GM19043 (cell line): ENCODE measurements at regions not wholly inside any gene's neighbourhood (a gene's known extent, or its start where the extent isn't known, plus 50 kb on each side); places are given as distances from the start of the nearest gene placed in this dataset.

Source experiments
- ATAC-seq: cut with Tn5 transposase; IDR thresholded peaks from one replicate; pipeline ENCODE4 v1.9.1; 2021; ENCODE audit warnings: low read depth; ENCODE audit not compliant: unreplicated experiment

DNA sequence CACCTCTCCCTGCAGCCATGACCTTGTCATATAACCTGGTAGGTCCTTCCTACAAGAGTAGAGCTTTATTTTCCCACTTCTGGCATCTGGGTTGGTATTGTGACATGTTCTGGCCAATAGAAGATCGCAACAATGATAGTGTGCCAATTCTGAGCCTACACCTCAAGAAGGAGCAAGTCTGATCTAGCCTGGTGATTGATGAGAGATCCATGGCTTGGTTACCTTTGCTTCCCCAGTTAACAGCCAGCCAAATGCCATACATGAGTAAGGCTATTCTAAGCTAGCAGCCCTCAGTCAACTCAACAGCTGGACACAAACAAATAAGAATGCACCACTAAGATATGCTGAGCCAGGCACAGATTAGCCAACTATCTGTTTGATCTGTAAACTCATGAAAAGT lies 226.7 kb downstream of the LMO4 start:
- ATAC-seq: no peak

DNA sequence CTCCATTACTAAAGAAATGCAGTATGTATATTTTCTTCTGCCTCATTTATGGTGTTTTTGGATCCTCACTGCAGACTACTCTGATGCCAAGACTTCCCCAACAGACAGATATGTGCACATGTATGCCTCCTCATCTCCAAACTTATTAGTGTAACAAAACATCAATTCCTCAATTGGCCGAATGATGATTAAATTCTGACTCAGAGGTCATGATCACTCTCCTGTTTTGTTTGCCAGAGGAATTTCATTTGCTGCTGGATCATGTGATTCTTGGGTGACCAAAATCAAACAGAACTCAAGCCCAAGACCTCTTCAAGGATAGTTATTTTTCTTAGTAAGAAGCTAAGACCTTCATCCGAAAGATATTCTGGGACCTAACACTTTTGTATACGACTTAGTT lies 227.6 kb downstream of the LMO4 start:
- ATAC-seq: no peak

DNA sequence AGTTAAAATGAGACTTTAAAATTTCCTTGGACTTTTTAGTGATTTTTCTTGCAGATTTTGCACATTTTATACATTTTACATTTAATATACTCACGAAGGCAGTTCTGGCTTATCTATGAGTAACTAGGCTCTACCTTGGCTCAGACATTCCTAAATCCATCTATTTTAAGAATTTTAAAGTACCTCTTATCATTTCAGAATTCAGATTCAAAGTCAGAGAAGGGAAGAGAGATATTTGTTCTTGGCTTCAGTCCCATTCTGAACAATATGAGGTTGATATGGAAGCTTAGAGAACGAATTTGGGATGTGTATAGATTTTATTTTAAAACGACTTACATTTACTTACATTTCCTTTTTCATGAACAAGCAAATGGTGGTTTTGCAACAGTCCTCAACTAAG lies 230.2 kb downstream of the LMO4 start:
- ATAC-seq: no peak

DNA sequence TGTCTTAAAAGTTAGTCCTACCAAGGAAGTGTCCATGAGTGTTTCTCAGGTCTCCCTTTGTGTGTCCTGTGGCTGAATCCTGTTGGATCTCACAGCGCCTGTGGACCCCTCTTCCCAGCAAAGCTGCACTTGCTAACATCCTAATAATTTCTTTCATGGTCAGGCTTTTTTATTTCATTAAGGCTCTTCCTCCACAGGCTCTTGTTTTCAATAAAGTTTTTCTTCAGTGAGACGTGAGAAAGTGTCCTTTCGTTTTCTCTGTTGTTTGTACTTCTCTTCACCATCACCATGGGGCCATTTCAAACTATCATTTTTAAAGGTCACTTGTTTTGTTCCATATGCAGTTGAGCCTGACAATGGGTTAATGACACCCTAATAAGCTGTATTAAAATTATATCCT lies 231.5 kb downstream of the LMO4 start:
- ATAC-seq: no peak

DNA sequence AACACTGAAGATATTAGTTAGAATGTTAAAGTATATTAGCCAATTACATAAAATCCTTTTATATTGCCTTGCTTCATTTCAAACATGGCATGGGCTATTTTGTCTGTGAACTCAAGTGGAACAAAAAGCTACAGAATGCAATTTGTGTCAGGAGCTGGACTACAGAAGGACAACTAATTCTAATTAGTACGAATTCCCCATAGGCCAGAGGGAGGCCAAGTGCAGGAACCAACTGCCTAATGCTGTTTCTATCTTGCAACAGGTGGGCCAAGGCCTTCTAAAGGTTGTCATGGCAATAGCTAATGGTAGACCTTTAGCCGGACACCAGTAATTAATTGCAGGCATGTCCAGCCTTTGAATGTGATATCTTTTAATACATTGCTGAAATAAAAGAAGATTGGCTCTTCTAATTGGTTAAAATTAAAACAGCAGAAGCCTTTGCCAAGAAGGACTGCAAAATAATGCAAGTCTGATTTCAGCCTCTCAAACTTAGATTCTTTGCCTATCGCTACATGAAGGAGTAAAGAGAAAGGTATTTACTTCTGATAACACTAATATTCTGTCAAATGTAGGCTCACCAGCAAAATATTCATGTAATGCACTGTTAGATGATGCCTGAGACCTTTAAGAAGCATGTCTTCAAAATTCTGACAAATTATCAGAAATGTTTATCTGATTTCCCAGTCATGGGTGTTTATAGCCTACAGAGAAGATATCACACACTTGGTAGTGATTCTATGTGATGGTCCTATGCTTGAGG lies 232.1 kb downstream of the LMO4 start:
- no peak for ATAC-seq

DNA sequence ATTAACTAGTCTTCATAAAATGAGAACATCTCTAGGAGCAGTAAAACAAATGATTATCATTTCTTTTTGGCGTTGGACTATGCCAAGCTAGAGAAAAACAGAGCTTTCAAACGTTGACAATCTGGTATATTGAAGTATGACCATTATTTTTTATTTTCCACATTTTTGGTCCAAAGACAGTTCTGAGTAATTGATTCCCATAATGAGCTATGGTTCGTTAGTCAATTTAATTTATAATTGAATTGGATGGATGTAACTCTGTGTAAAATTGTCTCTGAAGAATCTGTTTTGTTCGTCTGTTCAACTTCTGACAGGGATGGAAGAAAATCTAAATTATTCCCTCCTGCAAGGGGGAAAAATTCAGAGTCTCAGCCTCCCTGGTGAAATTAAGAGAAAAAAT lies 234.5 kb downstream of the LMO4 start:
- no peak for ATAC-seq

DNA sequence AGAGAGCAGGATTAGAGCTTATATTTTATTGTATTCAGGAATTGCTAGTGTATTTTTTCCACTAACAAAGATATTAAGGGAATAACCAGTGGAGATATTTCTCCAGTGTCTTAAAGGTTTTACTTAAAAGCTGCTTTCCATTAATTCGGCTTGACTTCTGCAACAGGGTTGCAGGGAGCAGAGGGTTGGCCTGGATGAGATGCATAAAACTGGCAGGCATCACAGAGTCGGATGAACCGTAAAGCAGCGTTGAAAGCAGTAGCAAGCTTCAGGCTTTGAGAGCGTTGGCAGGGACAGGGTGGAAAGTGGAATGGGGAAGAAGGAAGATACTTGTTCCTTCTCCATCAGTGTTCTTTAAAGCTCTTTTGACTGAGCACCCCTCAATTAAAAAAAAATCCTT lies 237.2 kb downstream of the LMO4 start:
- no peak for ATAC-seq

DNA sequence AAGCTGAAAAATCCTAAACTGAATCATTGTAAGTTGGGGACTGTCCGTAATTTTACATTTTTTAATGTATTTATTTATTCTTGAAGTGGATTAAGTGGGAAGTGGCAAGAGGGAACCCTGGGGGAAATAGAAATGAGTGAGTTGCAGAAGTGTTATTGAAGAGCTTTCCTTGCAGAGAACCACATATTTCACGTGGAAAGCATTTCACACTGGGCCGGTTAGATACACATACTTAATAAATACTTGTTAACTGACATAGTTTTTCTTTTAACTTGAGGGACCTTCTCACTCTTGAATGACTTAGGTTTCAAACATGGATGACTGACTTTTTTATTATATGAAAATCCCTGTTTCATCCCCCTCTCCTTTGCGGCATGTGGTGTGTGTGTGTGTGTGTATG lies 239.3 kb downstream of the LMO4 start:
- ATAC-seq: no peak

DNA sequence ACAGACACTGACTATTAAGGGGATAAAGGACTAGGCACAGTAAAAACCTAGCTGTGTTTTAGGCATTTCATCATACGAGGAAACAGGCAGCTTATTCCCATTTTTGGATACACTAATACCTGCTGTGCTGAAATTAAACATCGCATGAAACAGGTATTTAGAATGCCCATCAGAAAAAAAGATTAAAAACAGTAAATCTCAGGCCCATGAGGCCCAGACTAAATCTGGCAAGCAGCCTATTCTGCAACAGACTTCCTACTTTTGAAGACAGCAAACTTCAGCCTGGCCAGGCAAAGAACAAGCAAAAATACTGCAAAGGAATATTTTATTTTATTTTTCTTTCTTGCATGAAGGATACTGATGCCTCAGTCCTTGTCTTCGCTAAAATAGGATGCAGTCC lies 240.2 kb downstream of the LMO4 start:
- ATAC-seq: no peak

DNA sequence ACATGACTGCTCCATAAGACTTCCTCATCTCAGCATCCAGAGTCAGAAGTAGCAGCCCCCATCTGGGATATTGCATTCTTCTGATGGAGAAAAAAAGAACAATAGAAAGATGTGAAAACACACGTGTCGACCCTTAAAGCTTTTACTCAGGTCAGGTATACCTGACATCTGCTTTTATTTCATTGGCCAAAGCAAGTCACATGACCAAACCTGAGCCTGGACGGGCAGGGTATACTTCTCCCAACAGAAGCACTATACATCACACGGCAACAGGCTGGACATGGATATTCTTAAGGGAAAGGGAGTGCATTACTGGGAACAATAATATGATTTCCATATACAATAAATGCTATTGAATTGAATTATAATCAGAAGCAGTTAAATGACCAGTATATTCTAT lies 243.3 kb downstream of the LMO4 start:
- ATAC-seq: no peak

DNA sequence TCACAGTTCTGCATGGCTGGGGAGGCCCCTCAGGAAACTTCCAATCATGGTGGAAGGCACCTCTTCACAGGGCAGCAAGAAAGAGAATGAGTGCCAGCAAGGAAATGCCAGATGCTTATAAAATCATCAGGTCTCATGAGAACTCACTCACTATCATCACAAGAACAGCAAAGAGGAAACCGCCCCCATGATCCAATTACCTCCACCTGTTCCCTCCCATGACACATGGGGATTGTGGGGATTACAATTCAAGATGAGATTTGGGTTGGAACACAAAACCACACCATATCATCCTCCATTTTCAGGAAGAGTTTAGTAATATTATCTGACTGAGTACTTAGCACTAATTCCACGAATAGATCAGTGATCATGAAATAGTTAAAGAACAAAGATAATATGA lies 244.2 kb downstream of the LMO4 start:
- no peak for ATAC-seq

DNA sequence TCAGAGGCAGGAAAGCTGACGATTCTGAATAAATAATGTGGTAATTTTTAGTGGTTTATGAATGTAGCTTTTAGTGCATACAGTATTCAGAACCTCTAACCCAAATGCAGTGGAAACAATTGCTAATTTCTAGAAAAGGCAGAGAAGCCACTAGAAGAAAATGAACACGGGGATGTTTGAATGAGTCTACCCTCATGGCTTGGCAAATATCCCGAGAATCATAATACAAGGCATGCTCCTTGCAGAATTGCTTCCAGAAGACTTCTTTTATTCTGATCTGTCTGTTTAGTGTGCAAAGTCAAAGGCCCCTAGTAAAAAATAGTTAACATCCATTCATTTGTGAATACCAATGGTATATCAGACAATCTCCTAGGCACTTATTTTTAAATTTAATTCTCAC lies 246.8 kb downstream of the LMO4 start:
- ATAC-seq: no peak

DNA sequence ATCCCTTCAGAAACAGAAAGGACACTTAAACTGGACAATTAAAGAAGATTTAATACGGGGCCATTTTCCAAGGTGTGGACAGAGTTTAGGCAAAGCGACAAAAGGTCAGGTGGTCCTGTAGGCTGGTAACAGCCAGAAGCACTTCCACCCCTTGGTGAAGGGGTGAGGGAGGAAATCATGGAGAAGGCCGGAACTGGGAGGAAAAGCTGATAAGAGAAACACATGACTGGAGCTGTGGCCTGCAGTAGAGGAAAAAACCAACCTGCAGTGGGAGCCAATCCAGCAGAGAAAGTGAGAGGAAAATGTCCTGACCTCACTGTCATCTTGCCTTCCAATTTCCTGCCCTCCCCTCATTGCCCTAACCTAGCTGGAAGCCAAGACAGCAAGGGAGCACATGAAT lies 249.8 kb downstream of the LMO4 start:
- ATAC-seq: no peak

DNA sequence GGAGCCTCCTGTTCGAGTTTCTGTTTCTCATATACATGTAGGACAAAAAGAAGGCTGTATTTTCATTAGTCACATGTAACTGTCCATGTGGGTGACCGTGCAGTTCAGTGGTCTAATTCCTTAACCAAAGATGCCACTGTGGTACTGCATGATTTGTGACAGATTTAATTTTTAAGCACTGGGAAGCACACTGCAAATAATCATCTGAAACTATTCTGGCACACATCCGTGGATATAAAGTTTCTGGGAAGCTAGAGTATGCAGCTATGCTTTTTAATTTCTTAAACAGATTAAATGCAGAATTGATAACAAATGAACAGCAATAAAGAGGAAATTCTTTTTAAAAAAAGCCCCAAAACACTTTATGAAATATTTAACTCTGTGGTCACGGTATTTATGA lies 254.8 kb downstream of the LMO4 start:
- no peak for ATAC-seq

DNA sequence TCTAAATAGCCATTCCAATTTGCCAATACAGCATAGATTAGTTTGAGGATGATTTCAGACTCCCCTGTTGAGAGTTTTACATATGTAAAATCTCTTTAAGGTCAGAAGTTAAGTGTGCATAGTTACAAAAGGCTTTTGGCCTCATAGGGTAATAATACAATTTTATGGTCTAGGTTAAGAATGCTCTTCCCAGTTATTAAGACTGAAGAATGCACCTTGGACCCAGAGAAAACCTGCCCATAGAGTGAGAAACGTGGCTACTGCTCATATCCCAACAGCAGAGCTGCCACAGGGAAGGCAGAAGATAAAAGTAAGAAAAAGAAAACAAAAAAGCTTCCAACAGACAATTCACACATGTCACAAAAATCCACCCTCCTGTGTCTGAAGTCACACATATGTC lies 255.9 kb downstream of the LMO4 start:
- ATAC-seq: no peak

DNA sequence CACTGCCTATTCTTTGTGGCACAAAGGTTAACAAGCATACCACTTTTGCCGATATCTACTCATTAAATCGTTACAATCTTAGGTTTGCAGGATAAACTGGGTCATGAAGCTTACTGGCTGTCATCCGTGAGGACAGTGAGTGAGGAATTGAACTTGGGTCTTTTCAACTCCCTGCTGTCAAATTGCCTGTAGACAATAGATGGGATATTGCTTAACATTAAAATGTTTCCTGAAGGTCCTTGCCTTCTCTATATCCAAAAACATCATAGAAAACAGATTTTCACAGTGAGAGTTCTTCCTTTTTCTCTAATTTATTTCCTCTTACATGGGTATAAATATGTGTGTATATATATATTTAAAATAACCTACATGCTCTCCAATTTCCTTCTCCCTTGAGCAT lies 257.8 kb downstream of the LMO4 start:
- no peak for ATAC-seq

DNA sequence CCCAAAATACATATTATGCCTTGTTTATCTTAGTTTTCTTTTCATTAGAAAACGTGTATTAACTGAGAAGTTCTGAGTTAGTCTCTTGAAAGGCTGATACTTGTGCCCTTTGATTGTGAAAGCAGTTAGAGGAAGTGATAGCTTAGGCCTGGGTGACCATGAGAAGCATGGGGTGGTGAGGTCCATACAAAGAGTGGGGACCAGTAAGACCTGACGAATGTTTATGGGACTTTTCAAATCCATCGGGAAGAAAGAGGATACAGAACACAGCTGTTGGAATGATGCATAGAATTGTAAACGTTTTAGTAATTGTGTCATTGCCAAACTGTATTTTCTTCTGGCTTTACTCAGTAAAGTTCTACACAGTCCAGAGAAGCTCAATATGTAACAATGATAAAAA lies 259.8 kb downstream of the LMO4 start:
- peak; percentile 56 for ATAC-seq

DNA sequence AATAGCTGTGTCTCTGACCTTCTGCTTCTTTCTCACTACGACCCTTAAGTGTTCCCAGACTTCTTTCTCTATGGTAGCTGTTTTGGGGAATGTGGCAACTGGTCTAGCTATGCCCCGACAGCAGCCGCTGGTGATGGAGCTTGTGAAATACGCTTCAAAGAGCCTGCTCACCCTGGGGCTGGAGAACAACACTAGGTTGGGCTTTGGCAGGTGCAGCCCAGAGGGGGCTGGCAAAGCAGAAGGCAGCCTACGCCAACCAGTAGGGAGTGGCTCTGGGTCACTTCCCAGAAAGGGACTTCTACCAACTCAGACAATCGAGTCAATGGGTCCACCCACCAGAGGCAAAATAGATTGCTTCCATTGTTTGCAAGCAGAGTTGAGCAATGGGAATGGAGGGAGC lies 262.8 kb downstream of the LMO4 start:
- no peak for ATAC-seq

DNA sequence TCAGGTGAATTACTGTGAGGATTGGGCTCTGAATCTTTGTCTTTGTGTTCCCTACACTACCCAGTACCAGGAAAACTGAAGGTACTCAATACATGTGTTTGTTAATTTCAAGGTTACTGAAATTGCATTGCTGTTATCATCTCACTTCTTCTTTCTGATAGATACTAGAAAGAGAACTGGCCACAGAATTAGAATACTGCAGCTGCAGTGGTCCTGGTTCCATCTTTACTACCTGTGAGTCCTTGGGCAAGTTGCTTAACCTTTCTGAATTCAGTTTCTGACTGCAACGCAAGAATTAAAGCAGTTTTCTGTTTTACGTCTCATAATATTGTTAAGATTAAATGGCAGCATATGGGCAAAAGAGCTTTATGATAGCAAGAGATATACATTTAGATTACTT lies 263.5 kb downstream of the LMO4 start:
- peak; percentile 84 for ATAC-seq

DNA sequence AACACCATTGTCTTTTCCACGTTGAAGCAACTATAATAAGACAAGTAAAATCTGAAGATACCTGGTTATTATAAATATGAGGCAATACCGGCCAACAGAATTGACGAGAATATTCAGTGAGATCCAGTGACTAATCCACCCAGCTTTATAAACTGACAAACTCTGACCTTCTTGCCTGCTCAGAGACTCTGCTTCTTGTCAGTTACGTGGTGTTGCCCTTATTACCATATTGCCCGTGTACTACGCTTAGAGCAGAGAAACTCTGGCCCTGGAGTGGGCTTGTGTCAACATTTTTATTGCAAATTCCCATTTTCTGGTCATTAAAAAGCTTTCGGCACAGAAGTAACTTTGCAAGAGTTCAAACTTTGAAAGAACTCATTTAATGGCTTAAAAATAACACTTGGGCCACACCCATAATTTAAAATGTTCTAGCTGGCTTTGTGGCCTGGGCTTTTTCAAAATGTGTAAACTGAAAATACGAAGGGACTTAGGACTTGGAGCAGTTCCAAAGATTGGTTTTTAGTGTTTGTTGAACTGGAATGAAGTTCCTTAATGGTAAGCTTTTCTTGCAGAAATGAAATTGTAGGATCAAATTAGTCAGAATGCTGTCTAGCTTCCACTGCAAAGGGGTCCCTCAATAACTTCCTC lies 266.2 kb downstream of the LMO4 start:
- ATAC-seq: no peak

DNA sequence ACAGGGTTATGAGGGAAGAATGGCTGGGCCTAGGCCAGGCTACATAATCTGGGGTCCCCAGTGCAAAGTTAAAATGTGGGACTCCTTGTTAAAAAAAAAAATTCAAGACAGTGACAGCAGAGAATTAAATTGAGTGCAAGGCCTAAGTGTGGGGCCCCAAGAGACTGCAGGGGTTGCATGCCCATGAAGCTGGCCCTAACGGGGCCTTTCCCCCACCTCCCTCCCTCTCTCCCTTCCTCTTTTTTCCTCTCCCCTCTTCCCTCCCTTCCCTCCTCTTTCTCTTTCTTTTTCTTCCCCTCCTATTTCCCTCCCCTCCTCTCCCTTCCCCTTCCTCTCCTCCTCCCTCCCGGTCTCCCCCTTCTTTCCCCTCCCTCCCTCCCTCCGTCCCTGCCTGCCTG lies 266.7 kb downstream of the LMO4 start:
- ATAC-seq: no peak

DNA sequence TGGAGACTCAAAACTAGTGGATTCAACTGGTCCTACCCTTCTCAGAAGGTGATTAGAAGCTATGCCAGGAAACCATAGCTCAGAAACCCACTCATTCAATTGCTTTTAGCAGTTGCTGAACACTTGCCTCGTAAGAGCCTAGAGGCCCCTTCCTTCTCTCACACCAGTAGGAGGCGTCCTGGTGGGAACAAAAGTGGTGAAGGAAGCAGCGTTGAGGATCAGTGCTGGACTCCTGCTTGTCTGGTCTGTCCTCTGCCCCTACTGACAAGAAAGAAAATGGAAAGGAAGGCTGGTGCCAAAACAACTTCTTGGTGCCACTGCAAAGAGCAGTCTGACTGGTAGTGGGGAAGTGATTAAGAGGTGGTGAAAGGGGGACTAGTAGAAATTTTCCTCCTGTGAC lies 269.7 kb downstream of the LMO4 start:
- no peak for ATAC-seq

DNA sequence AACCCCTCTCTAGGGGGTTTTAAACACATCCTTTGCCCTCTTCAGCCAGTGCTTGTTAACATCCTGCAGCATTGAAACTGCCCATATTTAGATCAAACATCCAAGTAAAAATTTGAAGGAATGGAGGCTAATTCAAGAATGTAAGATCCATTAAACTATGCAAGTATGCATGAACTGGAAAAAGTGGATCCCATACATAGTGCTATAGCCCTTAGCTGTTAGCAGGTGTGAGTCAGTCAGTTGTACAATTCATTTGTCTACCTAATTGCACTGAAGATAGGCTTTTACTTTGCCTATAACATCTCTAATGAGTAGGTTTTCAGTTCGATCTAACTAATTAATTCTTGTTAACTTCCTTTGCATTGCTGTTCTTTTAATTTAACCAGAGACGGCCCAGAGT lies 270.9 kb downstream of the LMO4 start:
- no peak for ATAC-seq
